T47D (cell line): ENCODE measurements at regions not wholly inside any gene's neighbourhood (a gene's known extent, or its start where the extent isn't known, plus 50 kb on each side); places are given as distances from the start of the nearest gene placed in this dataset.

Source experiments
- DNase-seq, 2 experiments: peaks; one replicate each; pipeline versions ENCODE4 v3.0.0 to v3.0.0-alpha.2; 2011 to 2012; ENCODE audit warnings: low read depth in 1 of 2, low spot score in 1 of 2
- JUND ChIP-seq: IDR thresholded peaks from 2 replicates; pipeline ENCODE4 v1.6.1; 2012; ENCODE audit warnings: low read depth
- in situ Hi-C: cut with HindIII; loops from 2 replicates; pipeline ENCODE4 v1.10.0; 2016; ENCODE audit warnings: low sequenced_read_pairs, low pct_unique_long_range_greater_than_20kb

- DNase-seq = no peak
These were observed 365.9 kb upstream of the B3GALT2 start for GRCh38 chr1:193552274-193552673.

GRCh38 chr1:193549081-193549480 is 362.7 kb upstream of the B3GALT2 start:
- no peak for TF ChIP-seq JUND
- in situ Hi-C loops = no loop called here
- no peak for DNase-seq

More at GRCh38 chr1:193552274-193552673, 365.9 kb upstream of the B3GALT2 start:
- in situ Hi-C loops = no loop called here
- TF ChIP-seq JUND = no peak

- TF ChIP-seq JUND = no peak
- in situ Hi-C loops = no loop called here
- no peak for DNase-seq
These were observed 358.8 kb upstream of the B3GALT2 start for GRCh38 chr1:193545171-193545570.

GRCh38 chr1:193543259-193543658 is 356.8 kb upstream of the B3GALT2 start:
- TF ChIP-seq JUND = no peak
- in situ Hi-C loops = no loop called here
- no peak for DNase-seq

- TF ChIP-seq JUND = no peak
- in situ Hi-C loops = no loop called here
- no peak for DNase-seq
These were observed 356.3 kb upstream of the B3GALT2 start for GRCh38 chr1:193542690-193543089.

- in situ Hi-C loops = no loop called here
- no peak for TF ChIP-seq JUND
- DNase-seq = no peak
These were observed 354.1 kb upstream of the B3GALT2 start for GRCh38 chr1:193540511-193540910.

- in situ Hi-C loops = no loop called here
- TF ChIP-seq JUND = no peak
- no peak for DNase-seq
These were observed 353.5 kb upstream of the B3GALT2 start for GRCh38 chr1:193539731-193540459.

GRCh38 chr1:193538680-193539079 is 352.3 kb upstream of the B3GALT2 start:
- DNase-seq = no peak
- in situ Hi-C loops = no loop called here
- no peak for TF ChIP-seq JUND

- no peak for DNase-seq
- in situ Hi-C loops = no loop called here
- TF ChIP-seq JUND = no peak
These were observed 351.6 kb upstream of the B3GALT2 start for GRCh38 chr1:193538003-193538354.

GRCh38 chr1:193537266-193538002 is 351.0 kb upstream of the B3GALT2 start:
- no peak for DNase-seq
- in situ Hi-C loops = no loop called here
- TF ChIP-seq JUND = no peak

GRCh38 chr1:193533853-193534252 is 347.4 kb upstream of the B3GALT2 start:
- TF ChIP-seq JUND = no peak
- no peak for DNase-seq
- in situ Hi-C loops = no loop called here

GRCh38 chr1:193525917-193526710 is 339.7 kb upstream of the B3GALT2 start:
- in situ Hi-C loops = no loop called here

GRCh38 chr1:193525411-193525810 is 339.0 kb upstream of the B3GALT2 start:
- no peak for DNase-seq
- TF ChIP-seq JUND = no peak
- in situ Hi-C loops = no loop called here

More at GRCh38 chr1:193525917-193526710, 339.7 kb upstream of the B3GALT2 start:
- no peak for DNase-seq
- no peak for TF ChIP-seq JUND
